Fibroblast of pulmonary artery (primary cell): ENCODE measurements at regions not wholly inside any gene's neighbourhood (a gene's known extent, or its start where the extent isn't known, plus 50 kb on each side); places are given as distances from the start of the nearest gene placed in this dataset.
A peak's percentile ranks its signal among the peaks of the same experiment; 100 is the strongest.
"Not testable (repeated sequence)": the region's sequence is repeated elsewhere in the genome, so short reads cannot be mapped to it uniquely, and the experiment has no call there.

Experiments used
- DNase-seq: peaks from one replicate; pipeline ENCODE4 v3.0.0-alpha.2; 2010; ENCODE audit warnings: low read depth
- H3K4me3 ChIP-seq: replicated peaks from 2 replicates; pipeline ENCODE4 v1.5.1; 2011; ENCODE audit warnings: low read depth, mild to moderate bottlenecking, control low read depth, low read length, moderate library complexity
- TF ChIP-seq, protein P1 (sequence below): IDR thresholded peaks from 2 replicates; pipeline ENCODE4 v1.5.1; 2011; ENCODE audit warnings: mild to moderate bottlenecking, control low read depth, low read length, inconsistent platforms; ENCODE audit errors: missing control alignments

DNA sequence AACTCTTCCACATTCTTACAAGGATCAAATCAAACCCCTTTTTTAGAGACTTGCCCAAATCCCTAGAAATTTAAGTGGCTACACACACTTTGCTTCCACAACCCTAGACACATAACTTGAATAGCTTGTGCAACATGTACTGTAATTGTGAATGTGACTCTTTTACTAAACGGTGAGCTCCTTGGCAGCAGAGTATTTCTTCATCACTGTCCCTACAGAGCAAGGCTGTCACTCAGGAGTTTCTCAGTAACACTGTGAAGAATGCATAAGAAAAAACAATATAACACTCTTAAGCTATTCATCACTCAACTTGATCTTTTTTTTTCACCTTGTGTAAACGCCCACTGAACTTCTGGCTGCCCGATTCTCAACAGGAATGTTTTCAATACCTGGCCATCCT, 53.8 kb upstream of the ADAMTS18 start:
- DNase-seq = no peak
- TF ChIP-seq, protein P1, sequence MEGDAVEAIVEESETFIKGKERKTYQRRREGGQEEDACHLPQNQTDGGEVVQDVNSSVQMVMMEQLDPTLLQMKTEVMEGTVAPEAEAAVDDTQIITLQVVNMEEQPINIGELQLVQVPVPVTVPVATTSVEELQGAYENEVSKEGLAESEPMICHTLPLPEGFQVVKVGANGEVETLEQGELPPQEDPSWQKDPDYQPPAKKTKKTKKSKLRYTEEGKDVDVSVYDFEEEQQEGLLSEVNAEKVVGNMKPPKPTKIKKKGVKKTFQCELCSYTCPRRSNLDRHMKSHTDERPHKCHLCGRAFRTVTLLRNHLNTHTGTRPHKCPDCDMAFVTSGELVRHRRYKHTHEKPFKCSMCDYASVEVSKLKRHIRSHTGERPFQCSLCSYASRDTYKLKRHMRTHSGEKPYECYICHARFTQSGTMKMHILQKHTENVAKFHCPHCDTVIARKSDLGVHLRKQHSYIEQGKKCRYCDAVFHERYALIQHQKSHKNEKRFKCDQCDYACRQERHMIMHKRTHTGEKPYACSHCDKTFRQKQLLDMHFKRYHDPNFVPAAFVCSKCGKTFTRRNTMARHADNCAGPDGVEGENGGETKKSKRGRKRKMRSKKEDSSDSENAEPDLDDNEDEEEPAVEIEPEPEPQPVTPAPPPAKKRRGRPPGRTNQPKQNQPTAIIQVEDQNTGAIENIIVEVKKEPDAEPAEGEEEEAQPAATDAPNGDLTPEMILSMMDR = no peak

GRCh38 chr16:77491091-77491490, 56.3 kb upstream of the ADAMTS18 start:
- H3K4me3 ChIP-seq = no peak overlapping the region
- DNase-seq = no peak
- TF ChIP-seq, protein P1 = no peak

More for the DNA sequence above, 53.8 kb upstream of the ADAMTS18 start:
- no peak overlapping the region for H3K4me3 ChIP-seq

DNA sequence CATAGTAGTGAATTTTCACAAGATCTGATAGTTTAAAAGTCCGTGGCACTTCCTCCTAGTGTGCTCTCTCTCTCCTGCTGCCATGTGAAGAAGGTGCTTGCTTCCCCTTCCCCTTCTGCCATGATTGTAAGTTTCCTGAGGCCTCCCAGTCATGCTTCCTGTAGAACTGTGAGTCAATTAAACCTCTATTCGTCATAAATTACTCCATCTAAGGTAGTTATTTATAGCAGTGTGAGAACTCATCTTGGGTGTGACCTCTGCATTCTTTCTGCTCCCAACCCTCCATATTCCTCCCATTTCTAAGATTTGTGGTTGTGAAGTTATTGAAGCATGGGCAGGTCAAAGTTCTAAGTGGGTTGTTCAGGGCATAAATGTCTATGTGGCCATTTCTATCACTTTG, 62.1 kb upstream of the ADAMTS18 start:
- DNase-seq = no peak
- TF ChIP-seq, protein P1 = no peak
- H3K4me3 ChIP-seq = no peak overlapping the region

DNA sequence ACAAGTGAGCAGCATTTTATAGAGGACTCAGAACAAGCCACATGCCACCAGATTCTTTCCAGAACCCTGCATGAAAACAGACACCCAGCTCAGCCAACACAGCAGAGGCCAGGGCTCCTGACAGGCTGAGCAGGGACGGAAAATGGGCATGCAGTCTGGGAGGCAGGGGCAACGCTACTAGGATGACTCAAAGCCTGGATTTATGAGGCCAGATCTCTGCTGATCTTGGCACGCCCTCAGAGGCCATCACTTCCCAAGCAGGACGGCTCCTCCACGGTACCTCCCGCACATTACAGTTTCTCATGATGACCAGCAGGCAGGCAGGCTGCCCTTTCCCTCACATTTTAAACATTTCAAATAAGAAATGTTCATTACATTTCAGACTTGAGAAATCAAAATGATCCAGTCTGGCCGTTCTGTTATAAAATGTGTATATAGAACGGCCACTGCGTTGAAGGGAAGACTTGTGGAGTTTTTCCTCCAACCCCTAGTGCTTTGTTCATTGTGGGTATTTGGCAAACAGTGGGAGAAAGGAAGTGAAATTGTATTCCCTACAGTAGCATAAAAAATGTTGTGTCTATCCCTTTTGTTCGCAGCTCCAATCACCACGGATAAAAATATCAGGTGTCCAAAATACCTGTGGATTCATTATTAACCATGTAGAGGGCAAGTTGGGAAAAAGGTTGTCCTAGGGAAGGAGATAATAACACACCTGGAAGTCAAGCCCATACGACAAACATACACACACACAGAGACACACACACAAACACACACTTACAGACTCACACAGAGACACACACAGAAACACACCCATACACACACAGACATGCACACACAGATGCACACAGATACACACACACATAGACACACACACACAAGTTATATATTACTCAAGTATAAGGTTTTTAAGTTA, 64.8 kb upstream of the ADAMTS18 start:
- DNase-seq = peak; percentile 71
- H3K4me3 ChIP-seq = no peak overlapping the region
- TF ChIP-seq, protein P1 = no peak

- no peak for DNase-seq
- no peak overlapping the region for H3K4me3 ChIP-seq
- TF ChIP-seq, protein P1 = no peak
Measured at GRCh38 chr16:77500286-77500598, 65.4 kb upstream of the ADAMTS18 start.

DNA sequence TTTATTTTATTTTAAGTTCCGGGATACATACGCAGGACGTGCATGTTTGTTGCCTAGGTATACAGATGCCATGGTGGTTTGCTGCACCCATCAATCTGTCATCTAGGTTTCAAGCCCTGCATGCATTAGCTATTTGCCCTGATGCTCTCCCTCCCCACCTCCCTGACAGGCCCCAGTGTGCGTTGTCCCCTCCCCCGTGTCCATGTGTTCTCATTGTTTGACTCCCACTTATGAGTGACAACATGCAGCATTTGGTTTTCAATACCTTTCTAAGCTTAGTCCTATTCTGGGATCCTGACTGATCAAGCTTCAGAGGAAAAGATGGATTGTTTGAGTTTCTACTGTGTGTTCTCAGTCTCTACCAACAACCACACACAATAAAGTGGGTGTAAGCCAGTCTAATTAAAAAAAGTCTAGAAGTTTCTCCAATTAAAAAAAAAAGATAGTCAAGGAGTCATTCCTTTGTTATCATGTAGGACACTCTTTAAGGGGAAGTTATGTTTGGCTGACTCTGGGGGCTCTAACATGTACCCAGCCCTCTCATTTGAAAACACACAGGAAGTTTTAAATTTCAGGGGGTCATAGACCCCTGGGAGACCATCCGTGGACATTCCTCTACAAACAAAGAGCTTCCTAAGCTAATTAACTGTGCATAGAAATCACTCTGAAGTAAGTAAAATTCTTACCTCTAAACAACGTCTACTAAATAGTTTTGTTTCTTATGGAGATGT, 66.3 kb upstream of the ADAMTS18 start:
- DNase-seq = no peak
- TF ChIP-seq, protein P1 = no peak
- H3K4me3 ChIP-seq = no peak overlapping the region

DNA sequence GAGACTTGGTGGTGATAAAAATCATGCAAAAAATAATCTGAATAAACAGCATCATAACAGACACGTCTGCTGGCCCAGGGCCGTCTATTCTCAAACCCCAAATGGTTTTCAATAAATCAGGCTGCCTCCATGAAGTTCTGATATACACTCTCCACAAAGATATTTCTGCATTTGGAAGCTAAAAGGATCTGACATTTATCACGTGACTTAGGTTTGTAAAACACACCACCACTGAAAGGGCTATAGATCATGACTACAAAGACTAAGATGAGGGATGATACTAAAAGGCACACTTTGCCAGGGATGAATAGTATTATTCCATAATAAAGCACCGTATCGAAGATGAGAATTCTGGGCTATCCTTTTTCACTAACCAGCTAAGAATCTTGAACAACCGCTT, 67.6 kb upstream of the ADAMTS18 start:
- TF ChIP-seq, protein P1 = no peak
- no peak overlapping the region for H3K4me3 ChIP-seq
- no peak for DNase-seq

DNA sequence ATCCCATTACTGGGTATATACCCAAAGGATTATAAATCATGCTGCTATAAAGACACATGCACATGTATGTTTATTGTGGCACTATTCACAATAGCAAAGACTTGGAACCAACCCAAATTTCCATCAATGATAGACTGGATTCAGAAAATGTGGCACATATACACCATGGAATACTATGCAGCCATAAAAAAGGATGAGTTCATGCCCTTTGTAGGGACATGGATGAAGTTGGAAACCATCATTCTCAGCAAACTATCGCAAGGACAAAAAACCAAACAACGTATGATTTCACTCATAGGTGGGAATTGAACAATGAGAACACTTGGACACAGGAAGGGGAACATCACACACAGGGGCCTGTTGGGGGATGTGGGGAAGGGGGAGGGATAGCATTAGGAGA, 71.7 kb upstream of the ADAMTS18 start:
- DNase-seq, H3K4me3 ChIP-seq: not testable (repeated sequence)
